ENCODE measurements at regions not wholly inside any gene's neighbourhood (a gene's known extent, or its start where the extent isn't known, plus 50 kb on each side); places are given as distances from the start of the nearest gene placed in this dataset.
"Not testable (repeated sequence)": the region's sequence is repeated elsewhere in the genome, so short reads cannot be mapped to it uniquely, and the experiment has no call there.

DNA sequence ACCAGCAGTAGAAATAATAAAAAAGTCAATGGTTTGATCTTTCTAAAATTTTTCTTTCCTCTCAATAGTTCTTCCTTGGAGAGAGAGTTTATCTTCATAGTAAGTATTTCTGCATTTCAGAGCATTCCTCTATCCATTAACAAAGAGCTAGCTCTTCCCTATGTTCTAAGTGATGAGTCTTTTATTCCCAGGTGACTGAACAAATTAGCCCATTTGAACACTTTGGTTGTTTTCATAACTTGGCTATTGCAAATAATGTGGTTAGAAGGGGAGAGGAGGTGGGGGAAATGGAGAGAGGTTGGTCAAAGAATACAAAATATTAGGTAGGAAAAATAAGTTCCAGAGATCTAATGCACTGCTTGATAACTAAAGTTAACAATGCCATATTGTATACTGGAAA lies 598.9 kb downstream of the KCNT2 start (continued):
- TF ChIP-seq HEYL (CRISPR knock-in tag; IDR thresholded peaks at IDR 0.05): no peak

DNA sequence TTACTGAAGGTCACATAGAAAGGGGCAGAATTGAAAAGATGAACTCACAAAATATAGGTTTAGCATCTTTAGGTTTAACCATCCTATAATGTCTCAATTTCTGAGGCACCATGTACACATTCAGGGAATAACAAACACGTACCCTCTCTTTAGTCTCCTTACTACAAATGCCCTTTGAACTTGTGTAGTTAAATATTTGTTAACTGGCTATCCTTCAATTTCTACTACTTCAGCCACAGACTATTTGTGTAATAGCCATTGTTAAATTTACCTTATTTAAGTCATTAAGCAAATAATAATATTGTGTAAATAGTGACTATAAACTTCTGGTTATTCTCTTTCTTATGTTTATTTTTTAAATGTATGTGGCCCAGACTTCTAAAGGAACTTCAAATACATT lies 600.5 kb downstream of the KCNT2 start:
- FAIRE-seq: no peak
- POLR2A ChIA-PET: no interaction called here
- Histone ChIP-seq H3K4me3 (no peak overlapping the region), H3K27ac (no peak overlapping the region), H3K4me1 (no peaks in the 10 kb centered on the region), H3K9me3 (no peaks in the 10 kb centered on the region), H3K4me2 (no peak overlapping the region)
- ATAC-seq: no peak
- DNase-seq (ENCODE audit: low read depth in 1 of 2, low spot score in 1 of 2): no peak
- CTCF ChIA-PET: no interaction called here
- 6% methylated on average over 1 of the region's 1 CpG for WGBS (ENCODE audit: missing lambda C conversion rate)
- TF ChIP-seq, protein P1, sequence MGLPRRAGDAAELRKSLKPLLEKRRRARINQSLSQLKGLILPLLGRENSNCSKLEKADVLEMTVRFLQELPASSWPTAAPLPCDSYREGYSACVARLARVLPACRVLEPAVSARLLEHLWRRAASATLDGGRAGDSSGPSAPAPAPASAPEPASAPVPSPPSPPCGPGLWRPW (IDR thresholded peaks at IDR 0.05): no peak
- no peak for TF ChIP-seq FOSB (CRISPR knock-in tag; IDR thresholded peaks at IDR 0.05)
- TF ChIP-seq, protein P2, sequence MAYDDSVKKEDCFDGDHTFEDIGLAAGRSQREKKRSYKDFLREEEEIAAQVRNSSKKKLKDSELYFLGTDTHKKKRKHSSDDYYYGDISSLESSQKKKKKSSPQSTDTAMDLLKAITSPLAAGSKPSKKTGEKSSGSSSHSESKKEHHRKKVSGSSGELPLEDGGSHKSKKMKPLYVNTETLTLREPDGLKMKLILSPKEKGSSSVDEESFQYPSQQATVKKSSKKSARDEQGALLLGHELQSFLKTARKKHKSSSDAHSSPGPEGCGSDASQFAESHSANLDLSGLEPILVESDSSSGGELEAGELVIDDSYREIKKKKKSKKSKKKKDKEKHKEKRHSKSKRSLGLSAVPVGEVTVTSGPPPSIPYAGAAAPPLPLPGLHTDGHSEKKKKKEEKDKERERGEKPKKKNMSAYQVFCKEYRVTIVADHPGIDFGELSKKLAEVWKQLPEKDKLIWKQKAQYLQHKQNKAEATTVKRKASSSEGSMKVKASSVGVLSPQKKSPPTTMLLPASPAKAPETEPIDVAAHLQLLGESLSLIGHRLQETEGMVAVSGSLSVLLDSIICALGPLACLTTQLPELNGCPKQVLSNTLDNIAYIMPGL (CRISPR knock-in tag; IDR thresholded peaks at IDR 0.05; ENCODE audit: borderline replicate concordance): no peak
- TF ChIP-seq ZC3H11A (IDR thresholded peaks at IDR 0.05): no peak
- TF ChIP-seq ZSCAN20 (CRISPR knock-in tag; IDR thresholded peaks at IDR 0.05): no peak
- TF ChIP-seq, protein P3, sequence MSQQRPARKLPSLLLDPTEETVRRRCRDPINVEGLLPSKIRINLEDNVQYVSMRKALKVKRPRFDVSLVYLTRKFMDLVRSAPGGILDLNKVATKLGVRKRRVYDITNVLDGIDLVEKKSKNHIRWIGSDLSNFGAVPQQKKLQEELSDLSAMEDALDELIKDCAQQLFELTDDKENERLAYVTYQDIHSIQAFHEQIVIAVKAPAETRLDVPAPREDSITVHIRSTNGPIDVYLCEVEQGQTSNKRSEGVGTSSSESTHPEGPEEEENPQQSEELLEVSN (IDR thresholded peaks at IDR 0.05; ENCODE audit: borderline replicate concordance, low read depth): no peak
- no peak for TF ChIP-seq HOXB13 (CRISPR knock-in tag; IDR thresholded peaks at IDR 0.05; ENCODE audit: low read depth)
- no peak for TF ChIP-seq HOXB5 (CRISPR knock-in tag; IDR thresholded peaks at IDR 0.05)

DNA sequence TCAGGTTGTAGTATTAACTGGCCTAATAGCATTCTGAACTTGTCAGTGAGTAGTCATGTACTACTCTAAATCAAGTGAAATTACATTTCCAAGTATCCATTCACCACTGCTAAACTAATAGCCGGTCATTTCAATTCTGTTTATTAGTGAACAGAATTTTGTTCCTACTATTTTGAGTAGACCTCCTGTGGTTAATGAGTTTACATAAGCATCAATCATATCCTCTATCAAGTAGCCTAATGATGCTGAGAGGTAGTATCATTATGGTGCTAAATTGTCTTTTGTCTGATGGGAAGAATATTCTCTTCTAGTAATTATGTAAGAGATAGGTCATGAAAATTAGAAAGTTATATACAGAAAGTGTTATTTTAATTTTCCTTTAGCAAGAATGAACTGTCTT lies 602.8 kb downstream of the KCNT2 start:
- Histone ChIP-seq H3K27ac (no peak overlapping the region), H3K4me2 (no peak overlapping the region), H3K4me3 (no peak overlapping the region), H3K4me1 (no peaks in the 10 kb centered on the region), H3K9me3 (no peaks in the 10 kb centered on the region)
- ATAC-seq (no peak), FAIRE-seq (no peak), DNase-seq (ENCODE audit: low read depth in 1 of 2, low spot score in 1 of 2) (no peak)
- 80% methylated on average over 1 of the region's 1 CpG for WGBS (ENCODE audit: missing lambda C conversion rate)
- POLR2A ChIA-PET: no interaction called here
- TF ChIP-seq, protein P4, sequence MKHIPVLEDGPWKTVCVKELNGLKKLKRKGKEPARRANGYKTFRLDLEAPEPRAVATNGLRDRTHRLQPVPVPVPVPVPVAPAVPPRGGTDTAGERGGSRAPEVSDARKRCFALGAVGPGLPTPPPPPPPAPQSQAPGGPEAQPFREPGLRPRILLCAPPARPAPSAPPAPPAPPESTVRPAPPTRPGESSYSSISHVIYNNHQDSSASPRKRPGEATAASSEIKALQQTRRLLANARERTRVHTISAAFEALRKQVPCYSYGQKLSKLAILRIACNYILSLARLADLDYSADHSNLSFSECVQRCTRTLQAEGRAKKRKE (CRISPR knock-in tag; IDR thresholded peaks at IDR 0.05; ENCODE audit: low read depth): no peak
- TF ChIP-seq TFCP2L1 (CRISPR knock-in tag; IDR thresholded peaks at IDR 0.05) (no peak), RAD21 (conservative IDR thresholded peaks at IDR 0.05 in 1 of 2, IDR thresholded peaks at IDR 0.05 in 1 of 2) (no peak), NFE2L2 (conservative IDR thresholded peaks at IDR 0.05; ENCODE audit: low read length) (no peak), HDAC2 (IDR thresholded peaks at IDR 0.05) (no peak), JUN (IDR thresholded peaks at IDR 0.05) (no peak), RARB (CRISPR knock-in tag; IDR thresholded peaks at IDR 0.05) (no peak), RCOR1 (IDR thresholded peaks at IDR 0.05; ENCODE audit: low read depth, low read length) (no peak)
- TF ChIP-seq, protein P1 (IDR thresholded peaks at IDR 0.05): no peak
- TF ChIP-seq, protein P5, sequence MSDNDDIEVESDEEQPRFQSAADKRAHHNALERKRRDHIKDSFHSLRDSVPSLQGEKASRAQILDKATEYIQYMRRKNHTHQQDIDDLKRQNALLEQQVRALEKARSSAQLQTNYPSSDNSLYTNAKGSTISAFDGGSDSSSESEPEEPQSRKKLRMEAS (IDR thresholded peaks at IDR 0.05): no peak
- CTCF ChIA-PET: no interaction called here

DNA sequence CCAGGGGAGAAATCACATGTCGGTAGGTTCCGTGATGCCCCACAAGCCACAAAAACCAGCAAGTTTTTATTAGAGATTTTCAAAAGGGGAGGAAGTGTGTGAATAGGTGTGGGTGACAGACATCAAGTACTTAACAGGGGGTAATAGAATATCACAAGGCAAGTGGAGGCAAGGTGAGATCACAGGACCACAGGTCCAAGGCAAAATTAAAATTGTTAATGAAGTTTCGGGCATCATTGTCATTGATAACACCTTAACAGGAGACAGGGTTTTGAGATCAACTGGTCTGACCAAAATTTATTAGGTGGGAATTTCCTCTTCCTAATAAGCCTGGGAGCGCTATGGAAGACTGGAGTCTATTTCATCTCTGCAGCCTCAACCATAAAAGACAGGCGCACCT lies 603.9 kb downstream of the KCNT2 start:
- DNase-seq (ENCODE audit: low read depth in 1 of 2, low spot score in 1 of 2); H3K4me2 ChIP-seq; H3K4me3 ChIP-seq; H3K27ac ChIP-seq; H3K9me3 ChIP-seq; POLR2A ChIA-PET; H3K4me1 ChIP-seq; ATAC-seq; FAIRE-seq: not testable (repeated sequence)
- CTCF ChIA-PET: interaction anchor here (0.6 kb wide), 1 partner anchor 508 kb away, joined by 3 read pairs; no protein-coding TSS in a partner anchor
- 81% methylated on average over 5 of the region's 5 CpGs for WGBS (ENCODE audit: missing lambda C conversion rate)

Measured in A549 (cell line).